C4-2B (cell line): ENCODE measurements at regions not wholly inside any gene's neighbourhood (a gene's known extent, or its start where the extent isn't known, plus 50 kb on each side); places are given as distances from the start of the nearest gene placed in this dataset.

Source experiments
- H3K27ac ChIP-seq: fragments of 450-650 bp; 2 replicates; pipeline ENCODE4 v1.5.1; 2017
- CTCF ChIP-seq: fragments of 450-650 bp; conservative IDR thresholded peaks from 2 replicates; pipeline ENCODE4 v1.5.1; 2017; ENCODE audit warnings: mild to moderate bottlenecking
- ZFX ChIP-seq: fragments of 450-650 bp; IDR thresholded peaks from 2 replicates; pipeline ENCODE4 v1.6.1; 2017

GRCh38 chr5:159774476-159775031, 141.7 kb upstream of the ADRA1B start:
- TF ChIP-seq ZFX (no peak), CTCF (no peak)
- H3K27ac ChIP-seq, result no peak overlapping the region

GRCh38 chr5:159775890-159776289, 140.4 kb upstream of the ADRA1B start:
- no peak overlapping the region for H3K27ac ChIP-seq

DNA sequence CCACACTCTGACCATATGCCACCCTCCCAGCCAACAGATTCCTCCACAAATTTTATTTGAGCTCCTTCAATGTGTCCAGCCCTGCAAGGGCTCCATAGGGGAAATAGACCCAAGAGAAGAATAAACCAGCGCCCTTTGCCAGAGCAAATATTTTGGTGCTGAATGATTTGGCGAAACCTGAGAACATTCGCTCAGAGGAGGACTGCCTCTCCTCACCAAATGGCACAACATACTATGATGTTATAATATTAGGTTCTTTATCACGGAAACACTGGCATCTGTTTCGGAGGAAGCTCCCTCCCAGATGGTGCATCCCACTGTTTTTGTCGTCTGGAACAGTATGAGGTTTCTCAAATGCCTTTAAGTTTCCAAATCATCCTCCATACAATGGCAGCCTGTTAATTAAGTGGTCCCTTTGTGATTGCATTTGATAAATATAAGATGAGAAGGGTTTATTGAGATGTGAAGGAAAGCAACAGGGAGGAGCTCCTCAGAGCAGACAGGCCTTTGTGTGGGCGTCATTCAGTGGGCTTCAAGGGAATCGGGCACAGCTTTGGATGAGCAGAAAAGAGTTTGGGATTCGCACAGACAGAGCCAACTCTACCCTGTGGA, 139.1 kb upstream of the ADRA1B start:
- H3K27ac ChIP-seq, result peak overlapping the region; percentile 50; the same call in 1 of the 2 replicates
- TF ChIP-seq CTCF, result no peak
- TF ChIP-seq ZFX, result no peak

More at GRCh38 chr5:159775890-159776289, 140.4 kb upstream of the ADRA1B start:
- TF ChIP-seq ZFX (no peak), CTCF (no peak)

GRCh38 chr5:159779481-159779880, 136.8 kb upstream of the ADRA1B start:
- TF ChIP-seq CTCF, result no peak
- TF ChIP-seq ZFX, result no peak
- no peak overlapping the region for H3K27ac ChIP-seq

DNA sequence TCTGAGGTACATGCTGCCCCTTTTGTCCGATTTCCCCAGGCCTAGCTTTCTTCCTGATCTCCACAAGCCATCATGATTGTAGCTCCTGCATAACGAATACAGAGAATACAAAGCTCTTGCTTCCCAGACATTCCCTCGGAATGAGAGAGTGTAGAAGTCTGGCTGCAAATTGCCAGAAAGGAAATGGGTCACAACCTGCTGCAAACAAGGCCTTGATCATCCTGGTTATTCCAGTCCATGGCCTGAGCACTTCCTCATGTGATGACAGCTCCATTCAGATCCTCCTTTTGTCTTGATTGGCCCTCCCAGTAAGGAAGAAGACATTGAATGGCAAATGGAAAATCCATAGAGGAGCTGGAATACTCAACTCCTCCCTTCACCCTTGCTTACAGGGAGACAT, 136.0 kb upstream of the ADRA1B start:
- TF ChIP-seq ZFX (no peak), CTCF (no peak)
- no peak overlapping the region for H3K27ac ChIP-seq

DNA sequence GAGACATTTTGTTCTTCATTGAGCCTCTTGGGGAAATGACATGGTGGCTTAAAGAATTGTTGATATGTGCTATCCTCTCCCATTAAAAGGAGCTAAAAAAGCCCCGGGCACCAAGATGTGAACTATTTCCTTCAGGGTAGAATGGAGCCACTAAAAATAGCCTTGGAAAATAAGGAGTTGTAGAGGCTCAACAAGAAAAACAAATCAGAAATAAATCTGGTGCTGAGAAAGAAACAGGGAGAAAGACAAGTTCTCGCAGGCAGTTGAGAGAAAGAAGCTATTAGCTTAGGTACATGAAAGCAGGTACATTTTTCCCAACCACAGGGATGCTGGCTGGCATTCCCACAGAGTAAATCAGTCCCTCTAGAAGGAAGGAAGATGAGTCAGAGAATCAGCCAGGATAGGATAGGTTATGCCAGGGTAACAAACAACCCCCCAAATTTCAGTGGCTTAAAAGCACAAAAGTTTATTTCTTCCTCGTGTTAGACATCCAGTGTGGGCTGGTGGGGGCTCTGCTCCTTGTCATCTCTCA, 134.6 kb upstream of the ADRA1B start:
- H3K27ac ChIP-seq, result no peak overlapping the region
- TF ChIP-seq CTCF (no peak), ZFX (no peak)

- H3K27ac ChIP-seq, result no peak overlapping the region
- TF ChIP-seq ZFX (no peak), CTCF (no peak)
Observed at GRCh38 chr5:159782197-159782994, 133.9 kb upstream of the ADRA1B start.
